Transverse colon (tissue), 4 donors: ENCODE measurements at regions not wholly inside any gene's neighbourhood (a gene's known extent, or its start where the extent isn't known, plus 50 kb on each side); places are given as distances from the start of the nearest gene placed in this dataset.

Source experiments
- DNase-seq: peaks from one replicate; pipeline ENCODE4 v3.0.0-alpha.2; 2019
- H3K27ac ChIP-seq, 4 donors: fragments of 200-600 bp; sonication (generic); 2 replicates each; pipeline ENCODE4 v1.5.1; 2016 to 2018; ENCODE audit warnings: inconsistent platforms in 4 of 4
- H3K27me3 ChIP-seq: fragments of 200-600 bp; sonication (generic); 2 replicates; pipeline ENCODE4 v1.5.1; 2017; ENCODE audit warnings: inconsistent platforms
- H3K36me3 ChIP-seq, 4 donors: fragments of 200-600 bp; sonication (generic); 2 replicates each; pipeline ENCODE4 v1.5.1; 2017 to 2019; ENCODE audit warnings: inconsistent platforms in 4 of 4
- H3K4me1 ChIP-seq, 4 donors: fragments of 200-600 bp; sonication (generic); 2 replicates each; pipeline ENCODE4 v1.5.1; 2017 to 2020; ENCODE audit warnings: inconsistent platforms in 4 of 4
- H3K4me3 ChIP-seq, 4 donors: fragments of 200-600 bp; sonication (generic); 1 replicate in 1 of 4; 2 replicates in 3 of 4; pipeline versions ENCODE4 v1.5.1 to v1.6.1; 2017 to 2019; ENCODE audit warnings: inconsistent platforms in 4 of 4
- H3K9me3 ChIP-seq, 2 donors: fragments of 200-600 bp; sonication (generic); 2 replicates each; pipeline ENCODE4 v1.5.1; 2017 to 2019; ENCODE audit warnings: inconsistent platforms in 2 of 2
- EP300 ChIP-seq: sonication (generic); formaldehyde crosslinking; IDR thresholded peaks from one replicate; pipeline ENCODE4 v1.6.1; 2017; ENCODE audit warnings: antibody characterized with exemption, low read depth
- POLR2A ChIP-seq: fragments of 450-650 bp; IDR thresholded peaks from one replicate; pipeline ENCODE4 v1.6.1; 2016; ENCODE audit warnings: antibody characterized with exemption, mild to moderate bottlenecking, moderate library complexity
- POLR2AphosphoS5 ChIP-seq, 3 donors: sonication (generic); formaldehyde crosslinking; IDR thresholded peaks; one replicate each; pipeline ENCODE4 v1.6.1; 2016; ENCODE audit warnings: antibody characterized with exemption in 3 of 3
- WGBS, 2 donors: methylation state at CpG; one replicate each; pipeline ENCODE4 v1.1.5; 2018; ENCODE audit warnings: low coverage in 1 of 2; 5-methylcytosine and 5-hydroxymethylcytosine counted together
- in situ Hi-C, 4 donors: fragments of 200-750 bp; cut with MboI; loops; one replicate each; pipeline versions ENCODE4 v1.15.0 to v1.15.1; 2017; ENCODE audit warnings: low sequenced_read_pairs in 3 of 4, low pct_ligation_motif_present in 1 of 4, low pct_unique_long_range_greater_than_20kb in 1 of 4
- intact Hi-C: fragments of 100-400 bp; cut with DNase I; formaldehyde crosslinking; loops from one replicate; pipeline ENCODE4 v1.15.1; 2023; ENCODE audit warnings: low total_unique reads
- TF ChIP-seq, protein P1 (sequence below), 5 experiments: fragments of 200-600 bp in 3 of 5; fragments of 450-650 bp in 2 of 5; sonication (generic) in 3 of 5; IDR thresholded peaks; 1 replicate in 2 of 5; 2 replicates in 3 of 5; pipeline ENCODE4 v1.5.1; 2016 to 2017; ENCODE audit warnings: antibody characterized with exemption in 5 of 5, inconsistent platforms in 3 of 5, mild to moderate bottlenecking in 2 of 5, moderate library complexity in 1 of 5

GRCh38 chr11:23893126-23893525 lies 603.7 kb upstream of the LUZP2 start:
- in situ Hi-C loops, result no loop called here
- H3K27ac ChIP-seq, result no peak overlapping the region
- TF ChIP-seq POLR2A (no peak), EP300 (no peak), POLR2AphosphoS5 (IDR thresholded peaks at IDR 0.05) (no peak)
- TF ChIP-seq, protein P1, sequence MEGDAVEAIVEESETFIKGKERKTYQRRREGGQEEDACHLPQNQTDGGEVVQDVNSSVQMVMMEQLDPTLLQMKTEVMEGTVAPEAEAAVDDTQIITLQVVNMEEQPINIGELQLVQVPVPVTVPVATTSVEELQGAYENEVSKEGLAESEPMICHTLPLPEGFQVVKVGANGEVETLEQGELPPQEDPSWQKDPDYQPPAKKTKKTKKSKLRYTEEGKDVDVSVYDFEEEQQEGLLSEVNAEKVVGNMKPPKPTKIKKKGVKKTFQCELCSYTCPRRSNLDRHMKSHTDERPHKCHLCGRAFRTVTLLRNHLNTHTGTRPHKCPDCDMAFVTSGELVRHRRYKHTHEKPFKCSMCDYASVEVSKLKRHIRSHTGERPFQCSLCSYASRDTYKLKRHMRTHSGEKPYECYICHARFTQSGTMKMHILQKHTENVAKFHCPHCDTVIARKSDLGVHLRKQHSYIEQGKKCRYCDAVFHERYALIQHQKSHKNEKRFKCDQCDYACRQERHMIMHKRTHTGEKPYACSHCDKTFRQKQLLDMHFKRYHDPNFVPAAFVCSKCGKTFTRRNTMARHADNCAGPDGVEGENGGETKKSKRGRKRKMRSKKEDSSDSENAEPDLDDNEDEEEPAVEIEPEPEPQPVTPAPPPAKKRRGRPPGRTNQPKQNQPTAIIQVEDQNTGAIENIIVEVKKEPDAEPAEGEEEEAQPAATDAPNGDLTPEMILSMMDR (IDR thresholded peaks at IDR 0.05), result no peak
- H3K36me3 ChIP-seq, result no peaks in the 10 kb centered on the region
- intact Hi-C loops, result no loop called here
- no peaks in the 10 kb centered on the region for H3K9me3 ChIP-seq
- 81 to 82% methylated on average over 2 of the region's 2 CpGs for WGBS, 2 donors
- H3K4me3 ChIP-seq, result no peak overlapping the region
- no peak for DNase-seq
- H3K4me1 ChIP-seq, result no peaks in the 10 kb centered on the region
- H3K27me3 ChIP-seq, result no peaks in the 10 kb centered on the region

GRCh38 chr11:23897453-23898286 lies 599.2 kb upstream of the LUZP2 start:
- in situ Hi-C loops, result no loop called here
- Histone ChIP-seq H3K9me3 (no peaks in the 10 kb centered on the region), H3K36me3 (no peaks in the 10 kb centered on the region), H3K4me3 (no peak overlapping the region), H3K4me1 (no peaks in the 10 kb centered on the region), H3K27me3 (no peaks in the 10 kb centered on the region), H3K27ac (no peak overlapping the region)
- no peak for TF ChIP-seq POLR2AphosphoS5 (IDR thresholded peaks at IDR 0.05)
- TF ChIP-seq EP300, result no peak
- no peak for TF ChIP-seq POLR2A
- TF ChIP-seq, protein P1 (IDR thresholded peaks at IDR 0.05), result no peak
- intact Hi-C loops, result no loop called here
- WGBS, 2 donors, result 63 to 74% methylated on average over 8 to 9 of the region's 9 CpGs
- no peak for DNase-seq

- no peaks in the 10 kb centered on the region for H3K27me3 ChIP-seq
- no peak overlapping the region for H3K27ac ChIP-seq
- no peak for TF ChIP-seq POLR2AphosphoS5 (IDR thresholded peaks at IDR 0.05)
- TF ChIP-seq, protein P1 (IDR thresholded peaks at IDR 0.05), result no peak
- TF ChIP-seq POLR2A, result no peak
- TF ChIP-seq EP300, result no peak
- H3K9me3 ChIP-seq, result no peaks in the 10 kb centered on the region
- H3K4me3 ChIP-seq, result no peak overlapping the region
- intact Hi-C loops, result no loop called here
- no peak for DNase-seq
- H3K4me1 ChIP-seq, result peaks cover 0 to 6% (median 0%) of the 10 kb centered on the region in 4 donors
- H3K36me3 ChIP-seq, result no peaks in the 10 kb centered on the region
- WGBS, 2 donors, result 78 to 87% methylated on average over 5 to 7 of the region's 7 CpGs
- in situ Hi-C loops, result no loop called here
Measured at GRCh38 chr11:23903044-23903704, 593.7 kb upstream of the LUZP2 start.

DNA sequence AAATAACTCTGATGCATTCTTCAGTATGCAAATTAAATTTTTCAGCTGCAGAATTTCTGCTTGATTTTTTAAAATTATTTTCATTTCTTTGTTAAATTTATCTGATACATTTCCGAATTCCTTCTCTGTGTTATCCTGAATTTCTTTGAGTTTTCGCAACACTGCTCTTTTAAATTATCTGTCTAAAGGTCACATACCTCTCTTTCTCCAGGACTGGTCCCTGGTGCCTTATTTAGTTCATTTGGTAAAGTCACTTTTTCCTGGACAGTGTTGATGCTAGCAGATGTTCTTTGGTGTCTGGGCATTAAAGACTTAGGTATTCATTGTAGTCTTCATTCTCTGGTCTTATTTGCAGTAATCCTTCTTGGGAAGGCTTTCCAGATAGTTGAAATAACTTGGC lies 577.4 kb upstream of the LUZP2 start:
- H3K4me1 ChIP-seq, result peaks cover 0 to 9% (median 1%) of the 10 kb centered on the region in 4 donors
- in situ Hi-C loops, result no loop called here
- DNase-seq, result no peak
- intact Hi-C loops, result no loop called here
- no peaks in the 10 kb centered on the region for H3K36me3 ChIP-seq
- TF ChIP-seq, protein P1 (IDR thresholded peaks at IDR 0.05), result no peak
- TF ChIP-seq POLR2A (no peak), POLR2AphosphoS5 (IDR thresholded peaks at IDR 0.05) (no peak), EP300 (no peak)
- 82 to 89% methylated on average over 2 of the region's 2 CpGs for WGBS, 2 donors
- H3K27ac ChIP-seq, result no peak overlapping the region
- H3K9me3 ChIP-seq, result no peaks in the 10 kb centered on the region
- no peak overlapping the region for H3K4me3 ChIP-seq
- no peaks in the 10 kb centered on the region for H3K27me3 ChIP-seq
